Lower lobe of right lung (tissue), 2 donors: ENCODE measurements at regions not wholly inside any gene's neighbourhood (a gene's known extent, or its start where the extent isn't known, plus 50 kb on each side); places are given as distances from the start of the nearest gene placed in this dataset.
"Not testable (repeated sequence)": the region's sequence is repeated elsewhere in the genome, so short reads cannot be mapped to it uniquely, and the experiment has no call there.

Source experiments
- ATAC-seq, 2 donors: fragments of 200-7000 bp; cut with Tn5 transposase; one replicate each; pipeline ENCODE4 v1.9.1; 2020 to 2022; ENCODE audit warnings: mild to moderate bottlenecking in 2 of 2, moderate library complexity in 2 of 2
- DNase-seq: peaks from one replicate; pipeline ENCODE4 v3.0.0-alpha.2; 2020
- H3K27ac ChIP-seq: fragments of 200-600 bp; one replicate; pipeline ENCODE4 v1.8.0; 2022
- H3K27me3 ChIP-seq: fragments of 200-600 bp; one replicate; pipeline ENCODE4 v1.8.0; 2022; ENCODE audit warnings: low read depth
- H3K36me3 ChIP-seq: fragments of 200-600 bp; one replicate; pipeline ENCODE4 v1.8.0; 2022; ENCODE audit warnings: mild to moderate bottlenecking
- H3K4me1 ChIP-seq: fragments of 200-600 bp; one replicate; pipeline ENCODE4 v1.8.0; 2022
- H3K4me3 ChIP-seq: fragments of 200-600 bp; one replicate; pipeline ENCODE4 v1.8.0; 2022; ENCODE audit warnings: mild to moderate bottlenecking
- H3K9me3 ChIP-seq: fragments of 200-600 bp; one replicate; pipeline ENCODE4 v1.8.0; 2022
- intact Hi-C: fragments of 100-400 bp; cut with DNase I; formaldehyde crosslinking; loops from one replicate; pipeline ENCODE4 v1.11.0; 2022
- TF ChIP-seq, protein P1 (sequence below): fragments of 200-600 bp; IDR thresholded peaks from one replicate; pipeline ENCODE4 v1.8.0; 2022; ENCODE audit warnings: antibody characterized with exemption, mild to moderate bottlenecking
- donor health status: DM: no; HTN: yes; CAD: no; lungs with severe emphysema.

DNA sequence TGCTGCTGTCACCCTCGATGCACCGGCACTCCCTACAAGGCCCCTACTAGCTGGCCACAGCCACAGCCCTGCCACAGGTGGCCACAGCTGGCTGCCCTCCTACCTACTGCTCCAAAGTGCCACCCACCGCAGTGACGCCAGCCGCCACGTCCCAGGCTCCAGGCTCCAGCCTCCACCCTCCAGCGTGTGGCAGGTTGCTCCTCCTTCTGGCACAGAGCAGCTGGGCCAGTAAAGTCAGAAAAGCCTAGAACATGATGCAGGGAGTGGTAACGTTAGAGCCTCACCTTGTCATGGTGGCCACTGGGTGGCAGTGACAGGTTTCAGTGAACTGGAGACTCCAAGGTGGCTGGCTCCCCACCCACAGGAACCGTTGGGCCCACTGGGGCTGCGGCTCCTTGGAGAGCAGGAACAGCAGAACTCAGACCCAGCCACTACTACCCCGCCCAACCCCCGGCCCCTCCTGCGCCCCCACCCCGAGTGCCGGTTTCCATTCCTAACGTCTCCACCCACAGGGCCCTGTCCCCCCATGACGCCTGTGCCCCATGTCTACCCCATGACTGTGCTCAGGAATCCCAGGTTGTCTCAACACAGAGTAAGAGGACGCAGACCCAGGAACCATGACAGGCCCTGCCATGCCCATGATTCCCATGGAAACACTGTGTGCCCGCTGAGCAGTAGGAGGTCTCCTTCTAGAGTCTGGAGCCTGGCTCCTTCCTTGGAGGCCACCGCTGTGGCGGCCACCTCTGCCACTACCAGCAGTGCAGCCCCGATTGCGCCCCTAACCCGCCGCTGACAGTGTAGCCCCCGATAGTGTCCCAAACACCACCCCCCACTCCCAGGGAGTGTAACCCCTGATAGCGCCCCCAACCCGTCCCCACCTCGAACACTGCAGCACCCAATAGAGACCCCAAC is 52.3 kb upstream of the ZNF33B start:
- ATAC-seq, result peak in 1 of 2 donors; percentile 11
- Histone ChIP-seq H3K27ac (no peak overlapping the region), H3K36me3 (no peaks in the 10 kb centered on the region), H3K4me1 (no peaks in the 10 kb centered on the region), H3K4me3 (no peak overlapping the region), H3K9me3 (no peaks in the 10 kb centered on the region), H3K27me3 (no peaks in the 10 kb centered on the region)
- no peak for DNase-seq
- TF ChIP-seq, protein P1, sequence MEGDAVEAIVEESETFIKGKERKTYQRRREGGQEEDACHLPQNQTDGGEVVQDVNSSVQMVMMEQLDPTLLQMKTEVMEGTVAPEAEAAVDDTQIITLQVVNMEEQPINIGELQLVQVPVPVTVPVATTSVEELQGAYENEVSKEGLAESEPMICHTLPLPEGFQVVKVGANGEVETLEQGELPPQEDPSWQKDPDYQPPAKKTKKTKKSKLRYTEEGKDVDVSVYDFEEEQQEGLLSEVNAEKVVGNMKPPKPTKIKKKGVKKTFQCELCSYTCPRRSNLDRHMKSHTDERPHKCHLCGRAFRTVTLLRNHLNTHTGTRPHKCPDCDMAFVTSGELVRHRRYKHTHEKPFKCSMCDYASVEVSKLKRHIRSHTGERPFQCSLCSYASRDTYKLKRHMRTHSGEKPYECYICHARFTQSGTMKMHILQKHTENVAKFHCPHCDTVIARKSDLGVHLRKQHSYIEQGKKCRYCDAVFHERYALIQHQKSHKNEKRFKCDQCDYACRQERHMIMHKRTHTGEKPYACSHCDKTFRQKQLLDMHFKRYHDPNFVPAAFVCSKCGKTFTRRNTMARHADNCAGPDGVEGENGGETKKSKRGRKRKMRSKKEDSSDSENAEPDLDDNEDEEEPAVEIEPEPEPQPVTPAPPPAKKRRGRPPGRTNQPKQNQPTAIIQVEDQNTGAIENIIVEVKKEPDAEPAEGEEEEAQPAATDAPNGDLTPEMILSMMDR, result no peak
- intact Hi-C loops, result no loop called here

DNA sequence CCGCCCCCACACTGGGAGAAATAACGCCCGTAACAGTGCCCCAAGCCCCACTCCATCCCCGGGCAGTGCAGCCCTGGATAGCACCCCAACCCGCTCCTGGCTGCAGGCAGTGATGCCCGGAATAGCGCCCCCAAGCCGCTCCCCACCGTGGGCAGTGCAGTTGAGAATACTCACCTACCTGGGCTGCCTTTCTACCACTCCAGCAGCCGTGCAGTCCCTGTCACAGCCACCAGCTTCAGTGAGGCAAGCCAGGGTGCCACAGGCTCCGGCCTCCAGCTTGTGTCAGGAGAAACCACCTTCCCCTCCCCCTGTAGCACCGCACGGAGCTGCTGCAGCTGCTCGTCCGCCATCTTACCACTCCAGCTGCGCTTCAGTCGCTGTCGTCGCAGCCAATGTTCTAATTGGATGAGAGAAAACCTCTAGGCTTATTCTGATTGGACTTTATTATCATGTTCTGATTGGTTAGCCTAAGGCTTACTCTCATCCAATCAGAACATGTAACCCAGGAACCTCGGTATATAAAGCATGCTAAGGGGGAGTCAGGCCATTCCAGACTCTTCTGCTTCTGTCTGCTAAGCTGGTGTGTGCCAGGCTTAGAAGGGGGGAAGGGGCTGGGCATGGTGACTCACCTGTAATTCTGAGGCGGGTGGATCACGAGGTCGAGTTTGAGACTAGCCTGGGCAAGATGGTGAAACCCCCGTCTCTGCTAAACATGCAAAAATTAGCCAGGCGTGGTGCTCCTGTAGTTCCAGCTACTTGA is 53.2 kb upstream of the ZNF33B start:
- H3K27me3 ChIP-seq, result no peaks in the 10 kb centered on the region
- no peaks in the 10 kb centered on the region for H3K9me3 ChIP-seq
- no peaks in the 10 kb centered on the region for H3K4me1 ChIP-seq
- H3K27ac ChIP-seq, result no peak overlapping the region
- DNase-seq (no peak), ATAC-seq (peak in 1 of 2 donors; percentile 38)
- no peak overlapping the region for H3K4me3 ChIP-seq
- intact Hi-C loops, result no loop called here
- TF ChIP-seq, protein P1, result no peak
- H3K36me3 ChIP-seq, result no peaks in the 10 kb centered on the region

DNA sequence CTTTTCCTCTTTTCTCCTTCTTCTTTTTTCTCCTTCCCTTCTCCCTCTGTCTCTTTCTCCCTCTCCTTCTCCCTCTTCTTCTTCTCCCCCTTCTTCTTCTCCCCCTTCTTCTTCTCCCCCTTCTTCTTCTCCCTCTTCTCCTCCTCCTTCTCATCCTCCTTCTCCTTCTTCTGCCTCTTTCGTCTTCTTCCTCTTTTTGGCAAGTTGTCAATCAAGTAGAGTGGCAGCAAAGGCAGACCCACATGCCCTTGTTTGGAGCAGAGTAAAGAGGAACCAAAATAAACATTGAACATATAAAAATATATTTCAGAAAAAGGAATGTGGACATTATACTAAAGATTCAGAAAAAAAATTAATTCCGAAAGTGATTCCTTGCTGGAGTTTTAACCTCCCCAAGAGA is 59.6 kb upstream of the ZNF33B start:
- DNase-seq (no peak), ATAC-seq (no peak)
- Histone ChIP-seq H3K4me1 (no peaks in the 10 kb centered on the region), H3K9me3 (no peaks in the 10 kb centered on the region), H3K36me3 (no peaks in the 10 kb centered on the region), H3K27me3 (no peaks in the 10 kb centered on the region), H3K27ac (no peak overlapping the region), H3K4me3 (no peak overlapping the region)
- intact Hi-C loops, result no loop called here
- TF ChIP-seq, protein P1, result no peak

DNA sequence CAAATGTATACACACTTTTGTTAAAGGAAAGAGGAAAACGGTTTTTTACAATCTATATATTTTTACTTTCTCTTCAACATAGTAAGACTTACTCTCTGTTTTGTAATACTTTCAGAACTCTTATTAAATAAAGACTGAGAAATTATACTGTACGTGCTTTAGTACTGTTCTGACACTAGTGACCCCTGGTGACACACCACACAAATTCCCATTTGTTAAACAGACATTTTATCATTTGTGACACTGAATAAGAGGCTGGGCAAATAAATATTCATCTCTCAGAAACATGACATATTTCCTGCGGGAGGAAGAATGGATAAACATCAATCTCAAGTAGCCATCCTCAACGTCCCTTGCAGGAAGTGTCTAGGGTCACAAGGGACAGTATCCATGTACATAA is 68.9 kb upstream of the ZNF33B start:
- DNase-seq (no peak), ATAC-seq (no peak)
- no peak overlapping the region for H3K27ac ChIP-seq
- H3K36me3 ChIP-seq, result no peaks in the 10 kb centered on the region
- no peaks in the 10 kb centered on the region for H3K9me3 ChIP-seq
- no peaks in the 10 kb centered on the region for H3K4me1 ChIP-seq
- H3K27me3 ChIP-seq, result no peaks in the 10 kb centered on the region
- intact Hi-C loops, result no loop called here
- no peak overlapping the region for H3K4me3 ChIP-seq
- TF ChIP-seq, protein P1, result no peak

DNA sequence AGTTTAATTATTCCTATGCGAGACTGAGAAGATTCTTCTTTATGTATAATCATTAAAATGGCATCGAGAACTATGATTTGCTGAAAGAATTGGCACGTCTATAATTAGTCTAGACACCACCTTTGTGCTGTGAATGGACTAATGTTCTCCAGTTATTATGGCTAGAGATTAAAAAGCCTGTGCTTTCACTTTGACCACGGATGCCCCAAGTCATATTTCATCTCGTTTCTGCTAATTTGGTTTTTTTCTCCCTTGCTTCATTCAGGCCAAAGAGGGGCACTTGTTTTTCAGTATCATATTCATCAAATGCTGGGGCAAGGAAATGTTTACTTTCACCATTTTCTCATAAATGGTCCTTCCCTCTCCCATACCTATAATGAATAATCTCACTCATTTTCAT is 63.3 kb upstream of the BMS1 start:
- DNase-seq, ATAC-seq: not testable (repeated sequence)

DNA sequence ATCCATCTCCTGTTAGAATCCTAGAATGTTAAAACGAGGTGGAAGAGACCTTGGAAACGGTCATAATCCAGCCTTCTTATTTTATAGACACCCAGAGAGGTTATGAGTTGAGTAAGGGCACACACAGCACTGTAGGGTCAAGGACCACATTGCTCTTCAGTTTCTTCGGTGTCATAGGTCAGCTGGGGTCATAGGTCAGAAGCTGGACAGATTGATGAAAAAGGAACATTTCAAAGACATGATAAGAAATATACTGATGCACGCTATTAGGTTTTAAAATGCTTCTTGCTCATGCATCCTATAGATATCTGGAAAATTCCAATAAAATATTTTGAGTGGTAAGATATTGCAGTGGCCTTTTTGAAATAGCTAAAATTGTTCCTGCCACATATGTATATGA is 60.0 kb upstream of the BMS1 start:
- ATAC-seq, result no peak

More for the DNA sequence above, 63.3 kb upstream of the BMS1 start:
- H3K9me3 ChIP-seq, H3K27me3 ChIP-seq, H3K27ac ChIP-seq, H3K4me1 ChIP-seq, H3K36me3 ChIP-seq, intact Hi-C loops, H3K4me3 ChIP-seq: not testable (repeated sequence)

DNA sequence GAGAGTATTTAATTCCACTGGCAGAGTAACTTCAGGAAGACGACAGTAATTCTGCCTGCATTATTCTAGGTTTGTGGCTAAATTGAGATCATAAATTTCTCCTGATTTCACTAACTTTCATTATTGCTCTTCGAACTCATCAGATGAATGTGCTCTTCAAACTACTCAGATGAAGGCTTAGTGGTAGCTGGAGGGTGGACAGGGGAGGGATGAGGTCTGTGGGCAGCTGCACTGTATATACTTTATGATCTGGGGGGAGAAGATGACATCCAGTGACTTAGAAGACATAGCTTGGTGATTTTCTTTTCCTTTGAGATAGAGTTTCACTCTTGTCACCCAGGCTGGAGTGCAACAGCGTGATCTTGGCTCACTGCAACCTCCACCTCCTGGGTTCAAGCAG is 59.0 kb upstream of the BMS1 start:
- not testable (repeated sequence) for ATAC-seq

More for the DNA sequence above, 60.0 kb upstream of the BMS1 start:
- Histone ChIP-seq H3K36me3 (no peaks in the 10 kb centered on the region), H3K27me3 (no peaks in the 10 kb centered on the region), H3K9me3 (no peaks in the 10 kb centered on the region), H3K4me1 (no peaks in the 10 kb centered on the region), H3K27ac (no peak overlapping the region), H3K4me3 (no peak overlapping the region)
- TF ChIP-seq, protein P1, result no peak
- intact Hi-C loops, result no loop called here
- no peak for DNase-seq

DNA sequence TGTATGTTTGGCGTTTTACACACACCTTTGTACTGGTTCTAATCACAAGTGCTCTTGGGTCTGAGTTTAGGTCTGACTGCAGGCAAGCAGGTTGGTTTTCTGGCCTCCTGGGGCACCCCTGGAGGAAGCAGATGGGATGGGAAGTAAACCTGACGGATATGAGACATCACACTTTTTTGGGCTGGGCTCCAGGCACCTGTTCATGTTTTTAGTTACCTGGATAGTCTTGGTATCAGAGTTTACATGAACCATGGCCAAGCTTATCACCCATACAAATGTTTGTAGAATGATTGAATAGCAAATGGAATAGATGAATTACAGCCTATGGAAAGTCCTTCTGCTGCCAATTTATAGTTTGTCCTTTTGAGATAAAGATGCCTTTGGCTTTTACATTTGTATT is 57.9 kb upstream of the BMS1 start:
- H3K4me3 ChIP-seq, H3K9me3 ChIP-seq, ATAC-seq, H3K27me3 ChIP-seq, H3K36me3 ChIP-seq, H3K4me1 ChIP-seq, intact Hi-C loops, DNase-seq, H3K27ac ChIP-seq: not testable (repeated sequence)

More for the DNA sequence above, 59.0 kb upstream of the BMS1 start:
- intact Hi-C loops, H3K27me3 ChIP-seq, DNase-seq, H3K27ac ChIP-seq, H3K4me3 ChIP-seq, H3K36me3 ChIP-seq, H3K9me3 ChIP-seq, H3K4me1 ChIP-seq: not testable (repeated sequence)
